BJ (cell line): ENCODE measurements at regions not wholly inside any gene's neighbourhood (a gene's known extent, or its start where the extent isn't known, plus 50 kb on each side); places are given as distances from the start of the nearest gene placed in this dataset.

Experiments used
- CTCF ChIA-PET: fragments of 350-600 bp; formaldehyde crosslinking; extraction: SDS; loops from one replicate; lab custom pipeline; 2021; ENCODE audit warnings: antibody characterized with exemption, inconsistent platforms; lab: Yijun Ruan, JAX
- POLR2A ChIA-PET: fragments of 300-600 bp; sonication (Branson Sonifier 250); formaldehyde crosslinking; extraction: SDS; loops from one replicate; lab custom pipeline; 2021; ENCODE audit warnings: antibody characterized with exemption; lab: Charles Lee
- DNase-seq: peaks from one replicate; pipeline ENCODE4 v3.0.0-alpha.2; 2011; ENCODE audit warnings: low read depth
- H3K27me3 ChIP-seq: 2 replicates; pipeline ENCODE4 v1.6.0; 2011; ENCODE audit warnings: low read length; ENCODE audit not compliant: control insufficient read depth, insufficient read depth
- H3K36me3 ChIP-seq: 2 replicates; pipeline ENCODE4 v1.5.1; 2011; ENCODE audit warnings: low read length; ENCODE audit not compliant: control insufficient read depth, insufficient read depth
- H3K4me3 ChIP-seq: 2 replicates; pipeline ENCODE4 v1.5.1; 2011; ENCODE audit warnings: low read depth, mild to moderate bottlenecking, control low read depth, low read length
- TF ChIP-seq, protein P1 (sequence below): IDR thresholded peaks from 2 replicates; pipeline ENCODE4 v1.5.1; 2011; ENCODE audit warnings: low read depth, mild to moderate bottlenecking, control low read depth, inconsistent platforms, low read length, moderate library complexity; ENCODE audit not compliant: insufficient read depth

DNA sequence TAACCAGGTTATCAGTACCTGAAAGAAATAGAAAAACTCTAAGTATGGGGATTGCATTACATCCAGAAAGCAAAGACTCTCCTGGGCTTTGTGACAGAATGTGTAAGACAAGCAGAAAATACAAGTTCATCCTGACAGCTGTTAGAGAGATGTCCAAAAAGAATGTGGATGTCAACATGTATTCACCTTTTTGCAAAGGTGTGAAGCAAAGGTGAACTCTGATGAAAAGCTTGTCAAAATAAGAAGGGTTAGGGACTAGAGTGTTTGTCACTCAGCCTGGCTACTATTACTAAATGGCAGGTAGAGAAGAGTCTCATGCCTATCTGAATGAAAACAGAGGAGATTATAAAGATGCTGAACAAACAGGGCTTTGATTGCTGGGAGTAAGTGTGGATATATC is 527.6 kb upstream of the CA10 start:
- TF ChIP-seq, protein P1, sequence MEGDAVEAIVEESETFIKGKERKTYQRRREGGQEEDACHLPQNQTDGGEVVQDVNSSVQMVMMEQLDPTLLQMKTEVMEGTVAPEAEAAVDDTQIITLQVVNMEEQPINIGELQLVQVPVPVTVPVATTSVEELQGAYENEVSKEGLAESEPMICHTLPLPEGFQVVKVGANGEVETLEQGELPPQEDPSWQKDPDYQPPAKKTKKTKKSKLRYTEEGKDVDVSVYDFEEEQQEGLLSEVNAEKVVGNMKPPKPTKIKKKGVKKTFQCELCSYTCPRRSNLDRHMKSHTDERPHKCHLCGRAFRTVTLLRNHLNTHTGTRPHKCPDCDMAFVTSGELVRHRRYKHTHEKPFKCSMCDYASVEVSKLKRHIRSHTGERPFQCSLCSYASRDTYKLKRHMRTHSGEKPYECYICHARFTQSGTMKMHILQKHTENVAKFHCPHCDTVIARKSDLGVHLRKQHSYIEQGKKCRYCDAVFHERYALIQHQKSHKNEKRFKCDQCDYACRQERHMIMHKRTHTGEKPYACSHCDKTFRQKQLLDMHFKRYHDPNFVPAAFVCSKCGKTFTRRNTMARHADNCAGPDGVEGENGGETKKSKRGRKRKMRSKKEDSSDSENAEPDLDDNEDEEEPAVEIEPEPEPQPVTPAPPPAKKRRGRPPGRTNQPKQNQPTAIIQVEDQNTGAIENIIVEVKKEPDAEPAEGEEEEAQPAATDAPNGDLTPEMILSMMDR = no peak
- Histone ChIP-seq H3K4me3 (no peak overlapping the region), H3K36me3 (no peaks in the 10 kb centered on the region), H3K27me3 (no peaks in the 10 kb centered on the region)
- ChIA-PET POLR2A (no interaction called here), CTCF (no interaction called here)
- DNase-seq = no peak

DNA sequence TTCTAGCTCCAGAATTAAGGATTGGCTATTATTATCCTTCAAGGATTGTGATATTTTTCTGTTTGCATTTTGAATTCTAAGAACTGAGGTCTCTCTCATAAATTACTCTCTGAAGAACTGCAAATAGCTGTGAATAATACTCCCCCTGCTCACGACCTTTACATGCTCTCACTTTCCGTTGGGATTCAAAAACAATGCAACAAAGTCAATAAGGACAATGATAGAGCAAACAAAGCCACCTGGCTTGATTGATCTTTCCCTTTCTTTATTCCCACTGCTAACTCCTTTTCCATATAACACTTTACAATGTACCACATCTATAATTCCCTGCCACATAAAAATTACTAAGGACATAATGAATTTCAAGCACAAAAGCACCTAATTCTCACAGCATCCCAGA is 523.0 kb upstream of the CA10 start:
- POLR2A ChIA-PET = no interaction called here
- H3K36me3 ChIP-seq = no peaks in the 10 kb centered on the region
- TF ChIP-seq, protein P1 = no peak
- no peak for DNase-seq
- H3K4me3 ChIP-seq = no peak overlapping the region
- CTCF ChIA-PET = no interaction called here
- no peaks in the 10 kb centered on the region for H3K27me3 ChIP-seq

DNA sequence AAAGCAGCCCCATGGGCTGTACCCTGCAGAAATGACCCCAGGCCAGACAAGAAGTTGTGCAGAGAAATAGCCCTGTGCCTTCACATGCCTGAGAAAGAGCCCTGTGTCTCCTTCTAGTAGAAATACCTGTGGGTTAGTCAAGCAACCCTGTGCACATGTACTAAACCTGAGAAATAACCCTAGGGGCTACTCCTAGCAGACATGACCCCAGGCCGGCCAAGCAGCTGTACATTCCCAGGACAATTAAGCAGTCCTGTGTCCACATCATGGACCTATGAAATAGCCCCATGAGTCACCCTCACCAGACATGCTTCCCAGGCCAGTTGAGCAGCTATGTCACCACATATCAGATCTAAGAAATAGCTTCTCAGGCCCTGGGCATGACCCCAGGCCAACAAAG is 519.7 kb upstream of the CA10 start:
- POLR2A ChIA-PET = no interaction called here
- TF ChIP-seq, protein P1 = no peak
- no peaks in the 10 kb centered on the region for H3K27me3 ChIP-seq
- no peak for DNase-seq
- CTCF ChIA-PET = interaction anchor here (0.6 to 1.0 kb wide), 2 partner anchors 8 to 589 kb away, joined by 3 read pairs; no protein-coding TSS in a partner anchor
- no peak overlapping the region for H3K4me3 ChIP-seq
- H3K36me3 ChIP-seq = no peaks in the 10 kb centered on the region

DNA sequence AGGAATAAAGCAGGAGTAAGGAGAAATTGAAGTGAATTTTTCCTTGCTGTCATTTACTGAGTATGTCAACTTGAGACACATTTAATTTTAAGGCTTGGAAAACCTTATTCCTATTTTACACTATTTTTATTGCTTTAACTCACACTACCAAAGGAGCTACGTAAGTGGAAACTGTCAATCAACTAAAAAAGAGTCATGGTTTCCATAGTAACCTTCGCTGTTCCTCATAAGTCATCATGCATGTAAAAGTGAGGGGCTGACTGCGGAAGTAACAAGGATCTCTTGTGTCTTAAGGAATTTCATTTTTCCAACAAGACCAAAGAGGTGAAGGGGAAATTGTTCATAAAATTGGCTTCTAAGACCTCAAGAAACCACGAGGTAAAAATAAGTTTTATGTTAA is 516.2 kb upstream of the CA10 start:
- TF ChIP-seq, protein P1 = no peak
- ChIA-PET POLR2A (no interaction called here), CTCF (no interaction called here)
- Histone ChIP-seq H3K36me3 (no peaks in the 10 kb centered on the region), H3K4me3 (no peak overlapping the region), H3K27me3 (no peaks in the 10 kb centered on the region)
- DNase-seq = no peak

GRCh38 chr17:52673791-52674190 is 515.3 kb upstream of the CA10 start:
- no peak for DNase-seq
- Histone ChIP-seq H3K27me3 (no peaks in the 10 kb centered on the region), H3K4me3 (no peak overlapping the region), H3K36me3 (no peaks in the 10 kb centered on the region)
- CTCF ChIA-PET = no interaction called here
- TF ChIP-seq, protein P1 = no peak
- POLR2A ChIA-PET = no interaction called here
